CD4-positive, CD25-positive, alpha-beta regulatory T cell (primary cell): ENCODE measurements at regions not wholly inside any gene's neighbourhood (a gene's known extent, or its start where the extent isn't known, plus 50 kb on each side); places are given as distances from the start of the nearest gene placed in this dataset.
"Not testable (repeated sequence)": the region's sequence is repeated elsewhere in the genome, so short reads cannot be mapped to it uniquely, and the experiment has no call there.

Experiments used
- ATAC-seq, 2 donors: fragments of 150-1000 bp; cut with Tn5 transposase; one replicate each; pipeline ENCODE4 v1.10.0; 2021; ENCODE audit warnings: low read depth in 2 of 2, moderate number of reproducible peaks in 2 of 2, moderate library complexity in 1 of 2
- DNase-seq, 3 donors: peaks; one replicate each; pipeline versions ENCODE4 v3.0.0 to v3.0.0-alpha.2; 2012 to 2022; ENCODE audit warnings: mixed read lengths in 1 of 3
- H3K27ac ChIP-seq: one replicate; pipeline ENCODE4 v1.7.0; 2013; ENCODE audit warnings: mild to moderate bottlenecking, low read length; ENCODE audit not compliant: insufficient read depth, poor library complexity, severe bottlenecking
- H3K27me3 ChIP-seq: one replicate; pipeline ENCODE4 v1.7.0; 2013; ENCODE audit warnings: low read length; ENCODE audit not compliant: control insufficient read depth, insufficient read depth
- H3K36me3 ChIP-seq: one replicate; pipeline ENCODE4 v1.7.0; 2013; ENCODE audit warnings: mild to moderate bottlenecking, low read length, moderate library complexity; ENCODE audit not compliant: control insufficient read depth, insufficient read depth
- H3K4me1 ChIP-seq: 2 replicates; pipeline ENCODE4 v1.7.0; 2013; ENCODE audit warnings: mild to moderate bottlenecking, low read length; ENCODE audit not compliant: insufficient read depth, control insufficient read depth, poor library complexity, severe bottlenecking
- H3K4me3 ChIP-seq: one replicate; pipeline ENCODE4 v1.7.0; 2013; ENCODE audit warnings: low read depth, mild to moderate bottlenecking, low read length, moderate library complexity
- H3K9me3 ChIP-seq, 2 experiments: 1 replicate in 1 of 2; 2 replicates in 1 of 2; pipeline ENCODE4 v1.7.0; 2013; ENCODE audit warnings: low read length in 2 of 2, mild to moderate bottlenecking in 1 of 2, moderate library complexity in 1 of 2; ENCODE audit not compliant: control insufficient read depth in 2 of 2
- H3K27ac Mint-ChIP-seq, 3 donors: one replicate each; pipeline ENCODE4 v1.8.0; 2020 to 2022; ENCODE audit warnings: mild to moderate bottlenecking in 3 of 3, mixed read lengths in 3 of 3, moderate library complexity in 2 of 3
- H3K27me3 Mint-ChIP-seq: one replicate; pipeline ENCODE4 v1.8.0; 2022; ENCODE audit warnings: mild to moderate bottlenecking, mixed read lengths
- H3K36me3 Mint-ChIP-seq: one replicate; pipeline ENCODE4 v1.8.0; 2020; ENCODE audit warnings: mixed read lengths
- H3K4me1 Mint-ChIP-seq, 4 donors: one replicate each; pipeline ENCODE4 v1.8.0; 2020 to 2022; ENCODE audit warnings: mixed read lengths in 4 of 4, mild to moderate bottlenecking in 1 of 4
- H3K4me3 Mint-ChIP-seq, 4 donors: one replicate each; pipeline ENCODE4 v1.8.0; 2020 to 2022; ENCODE audit warnings: mild to moderate bottlenecking in 4 of 4, mixed read lengths in 4 of 4, moderate library complexity in 3 of 4
- H3K9me3 Mint-ChIP-seq, 7 donors: one replicate each; pipeline ENCODE4 v1.8.0; 2020 to 2022; ENCODE audit warnings: mixed read lengths in 7 of 7, mild to moderate bottlenecking in 3 of 7, moderate library complexity in 2 of 7

GRCh38 chrY:23695664-23696328 lies 352.0 kb downstream of the CDY1B start:
- not testable (repeated sequence) for H3K36me3 ChIP-seq, DNase-seq, H3K4me1 Mint-ChIP-seq, H3K27me3 ChIP-seq, H3K9me3 ChIP-seq, H3K4me1 ChIP-seq, H3K27ac ChIP-seq, H3K9me3 Mint-ChIP-seq, H3K27ac Mint-ChIP-seq, H3K27me3 Mint-ChIP-seq, H3K4me3 ChIP-seq, H3K36me3 Mint-ChIP-seq, H3K4me3 Mint-ChIP-seq
- ATAC-seq = peak; percentile 34 to 67

- H3K9me3 Mint-ChIP-seq, H3K27ac ChIP-seq, H3K4me3 Mint-ChIP-seq, H3K4me1 ChIP-seq, H3K36me3 ChIP-seq, H3K27ac Mint-ChIP-seq, H3K4me3 ChIP-seq, H3K36me3 Mint-ChIP-seq, H3K27me3 ChIP-seq, H3K27me3 Mint-ChIP-seq, H3K4me1 Mint-ChIP-seq, DNase-seq, H3K9me3 ChIP-seq, ATAC-seq: not testable (repeated sequence)
Measured at GRCh38 chrY:23681960-23682359, 365.9 kb downstream of the CDY1B start.

GRCh38 chrY:23669858-23670257 lies 378.0 kb downstream of the CDY1B start:
- H3K4me1 ChIP-seq, H3K4me1 Mint-ChIP-seq, H3K4me3 ChIP-seq, H3K27ac ChIP-seq, H3K9me3 Mint-ChIP-seq, H3K27ac Mint-ChIP-seq, H3K36me3 ChIP-seq, H3K4me3 Mint-ChIP-seq, ATAC-seq, H3K9me3 ChIP-seq, H3K27me3 Mint-ChIP-seq, H3K27me3 ChIP-seq, H3K36me3 Mint-ChIP-seq, DNase-seq: not testable (repeated sequence)

GRCh38 chrY:23622313-23622712 lies 403.0 kb downstream of the DAZ2 start:
- not testable (repeated sequence) for H3K27ac Mint-ChIP-seq, H3K9me3 ChIP-seq, H3K4me3 ChIP-seq, H3K4me1 ChIP-seq, H3K4me3 Mint-ChIP-seq, H3K4me1 Mint-ChIP-seq, H3K27ac ChIP-seq, DNase-seq, H3K36me3 Mint-ChIP-seq, H3K27me3 ChIP-seq, H3K9me3 Mint-ChIP-seq, H3K27me3 Mint-ChIP-seq, H3K36me3 ChIP-seq, ATAC-seq

- DNase-seq, H3K27me3 Mint-ChIP-seq, H3K9me3 Mint-ChIP-seq, H3K4me3 Mint-ChIP-seq, H3K27ac Mint-ChIP-seq, H3K4me1 ChIP-seq, ATAC-seq, H3K27ac ChIP-seq, H3K4me3 ChIP-seq, H3K27me3 ChIP-seq, H3K9me3 ChIP-seq, H3K4me1 Mint-ChIP-seq, H3K36me3 Mint-ChIP-seq, H3K36me3 ChIP-seq: not testable (repeated sequence)
Measured at GRCh38 chrY:23610449-23610848, 391.1 kb downstream of the DAZ2 start.

GRCh38 chrY:23596509-23596908 lies 377.2 kb downstream of the DAZ2 start:
- H3K27ac ChIP-seq, H3K9me3 ChIP-seq, H3K36me3 Mint-ChIP-seq, H3K36me3 ChIP-seq, H3K4me1 ChIP-seq, H3K27me3 ChIP-seq, H3K4me3 Mint-ChIP-seq, DNase-seq, H3K27me3 Mint-ChIP-seq, H3K4me1 Mint-ChIP-seq, H3K9me3 Mint-ChIP-seq, H3K4me3 ChIP-seq, H3K27ac Mint-ChIP-seq: not testable (repeated sequence)
- ATAC-seq = peak; percentile 34 to 74

DNA sequence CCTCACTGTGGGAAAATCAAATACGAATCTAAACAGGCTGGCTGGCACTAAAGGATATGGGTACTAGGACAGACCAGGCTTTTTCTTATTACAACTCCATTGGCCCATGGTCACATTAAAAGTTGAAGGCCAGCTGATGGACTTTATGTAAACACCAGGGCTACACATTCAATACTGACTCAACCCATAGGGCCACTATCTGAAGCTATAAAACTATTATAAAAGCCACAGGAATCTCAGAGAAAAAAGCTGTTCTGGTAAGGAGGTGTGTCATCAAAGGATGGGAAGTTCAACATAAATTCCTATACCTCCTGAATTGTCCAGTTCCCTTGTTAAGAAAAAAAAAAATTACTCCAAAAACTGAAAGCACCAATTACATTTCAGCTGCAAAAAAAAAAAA lies 370.9 kb downstream of the DAZ2 start:
- H3K27me3 Mint-ChIP-seq, H3K4me1 ChIP-seq, ATAC-seq, H3K4me3 Mint-ChIP-seq, H3K27ac ChIP-seq, H3K9me3 ChIP-seq, H3K27ac Mint-ChIP-seq, DNase-seq, H3K36me3 Mint-ChIP-seq, H3K9me3 Mint-ChIP-seq, H3K36me3 ChIP-seq, H3K4me1 Mint-ChIP-seq, H3K4me3 ChIP-seq, H3K27me3 ChIP-seq: not testable (repeated sequence)

- not testable (repeated sequence) for H3K4me3 ChIP-seq, H3K27me3 ChIP-seq, ATAC-seq, H3K4me1 ChIP-seq, H3K4me1 Mint-ChIP-seq, DNase-seq, H3K4me3 Mint-ChIP-seq, H3K9me3 Mint-ChIP-seq, H3K27me3 Mint-ChIP-seq, H3K36me3 ChIP-seq, H3K36me3 Mint-ChIP-seq, H3K27ac ChIP-seq, H3K9me3 ChIP-seq, H3K27ac Mint-ChIP-seq
Measured at GRCh38 chrY:23588409-23588808, 369.1 kb downstream of the DAZ2 start.
